Lower leg skin (tissue), 3 donors: ENCODE measurements at regions not wholly inside any gene's neighbourhood (a gene's known extent, or its start where the extent isn't known, plus 50 kb on each side); places are given as distances from the start of the nearest gene placed in this dataset.

Experiments used
- CTCF ChIP-seq, 3 donors: fragments of 450-650 bp; IDR thresholded peaks; one replicate each; pipeline ENCODE4 v1.5.1; 2016; ENCODE audit warnings: antibody characterized with exemption in 3 of 3, mild to moderate bottlenecking in 3 of 3, moderate library complexity in 2 of 3
- POLR2A ChIP-seq, 2 donors: fragments of 450-650 bp; IDR thresholded peaks; one replicate each; pipeline ENCODE4 v1.6.1; 2016 to 2017; ENCODE audit warnings: antibody characterized with exemption in 2 of 2, mild to moderate bottlenecking in 1 of 2, moderate library complexity in 1 of 2

- TF ChIP-seq CTCF (IDR thresholded peaks at IDR 0.05) (no peak), POLR2A (IDR thresholded peaks at IDR 0.05) (no peak)
Observed at GRCh38 chr11:27963370-27963769, 144.6 kb downstream of the KIF18A start.
